K562 (cell line): ENCODE measurements at regions not wholly inside any gene's neighbourhood (a gene's known extent, or its start where the extent isn't known, plus 50 kb on each side); places are given as distances from the start of the nearest gene placed in this dataset.
A peak's percentile ranks its signal among the peaks of the same experiment; 100 is the strongest.

ENCODE experiments used
- ATAC-seq: fragments of 200-7000 bp; cut with Tn5 transposase; 3 replicates; pipeline ENCODE4 v1.9.1; 2020; ENCODE audit warnings: moderate library complexity
- BruUV-seq: library from RNA; stranded (reverse); fragments of 400-500 nt; replicated peaks from 2 replicates; lab custom pipeline; 2021; lab: Mats Ljungman, UMichigan
- CTCF ChIA-PET: fragments of 300-600 bp; formaldehyde crosslinking; extraction: SDS; loops from one replicate; lab custom pipeline; 2021; ENCODE audit warnings: low intra/inter-chr PET ratio; lab: Yijun Ruan, JAX
- POLR2A ChIA-PET: fragments of 300-600, 350-650 bp; sonication (Branson Sonifier 250); formaldehyde crosslinking; extraction: SDS; loops from one replicate; lab custom pipeline; 2021; ENCODE audit warnings: antibody characterized with exemption, inconsistent platforms; lab: Yijun Ruan, JAX
- DNase-seq, 4 experiments: peaks; one replicate each; pipeline versions ENCODE4 v3.0.0 to v3.0.0-alpha.2; 2011 to 2018; ENCODE audit warnings: low spot score in 3 of 4, mixed read lengths in 3 of 4; ENCODE audit errors: extremely low read depth in 1 of 4
- FAIRE-seq: peaks from 2 replicates; lab custom pipeline; 2011; peaks lifted over from hg19 to GRCh38; lab: Jason Lieb, UNC
- H2AFZ ChIP-seq: 2 replicates; pipeline ENCODE4 v1.6.0; 2011; ENCODE audit warnings: low read depth, low read length, control low read depth, inconsistent platforms
- H3K27ac ChIP-seq: fragments of 200-600 bp; 3 replicates; pipeline ENCODE4 v1.8.0; 2011; ENCODE audit warnings: low read depth, mild to moderate bottlenecking, control low read depth, inconsistent platforms, low read length, moderate library complexity, mixed read lengths; ENCODE audit errors: extremely low read depth
- H3K27me3 ChIP-seq, 2 experiments: fragments of 300-600 bp in 1 of 2; 2 replicates in 1 of 2; 3 replicates in 1 of 2; pipeline versions ENCODE4 v1.6.0 to v1.8.0; 2011; ENCODE audit warnings: inconsistent platforms in 2 of 2, low read length in 2 of 2, mild to moderate bottlenecking in 1 of 2, mixed read lengths in 1 of 2, moderate library complexity in 1 of 2; ENCODE audit not compliant: control insufficient read depth in 2 of 2, insufficient read depth in 2 of 2
- H3K36me3 ChIP-seq: fragments of 300-600 bp; 3 replicates; pipeline ENCODE4 v1.8.0; 2011; ENCODE audit warnings: mild to moderate bottlenecking, low read length, inconsistent platforms; ENCODE audit not compliant: control insufficient read depth, insufficient read depth
- H3K4me1 ChIP-seq, 2 experiments: fragments of 200-600 bp in 1 of 2; replicated peaks in 1 of 2; 2 replicates in 1 of 2; 3 replicates in 1 of 2; pipeline versions ENCODE4 v1.5.1 to v1.8.0; 2011; ENCODE audit warnings: inconsistent platforms in 2 of 2, low read length in 2 of 2, mild to moderate bottlenecking in 1 of 2, mixed read lengths in 1 of 2, moderate library complexity in 1 of 2; ENCODE audit not compliant: control insufficient read depth in 2 of 2, insufficient read depth in 2 of 2
- H3K4me2 ChIP-seq: 2 replicates; pipeline ENCODE4 v1.6.1; 2011; ENCODE audit warnings: low read length, control low read depth, inconsistent platforms, mixed read lengths; ENCODE audit not compliant: insufficient read depth
- H3K4me3 ChIP-seq: fragments of 200-600 bp; sonication (generic), shearing (Covaris generic); 2 replicates; pipeline ENCODE4 v1.5.1; 2016; ENCODE audit warnings: control low read depth, inconsistent platforms
- H3K79me2 ChIP-seq: fragments of 200-600 bp; 3 replicates; pipeline ENCODE4 v1.8.0; 2011; ENCODE audit warnings: low read length, inconsistent platforms; ENCODE audit not compliant: control insufficient read depth, insufficient read depth
- H3K9ac ChIP-seq, 2 experiments: 2 replicates each; pipeline versions ENCODE4 v1.6.0 to v1.6.1; 2011; ENCODE audit warnings: low read depth in 2 of 2, low read length in 2 of 2, control low read depth in 1 of 2, inconsistent platforms in 1 of 2, mild to moderate bottlenecking in 1 of 2, mixed read lengths in 1 of 2; ENCODE audit not compliant: insufficient read depth in 1 of 2
- H3K9me1 ChIP-seq: one replicate; pipeline ENCODE4 v1.6.0; 2011; ENCODE audit warnings: inconsistent platforms, mild to moderate bottlenecking, low read length, moderate library complexity; ENCODE audit not compliant: control insufficient read depth, insufficient read depth
- H3K9me3 ChIP-seq: replicated peaks from 2 replicates; pipeline ENCODE4 v1.5.1; 2011; ENCODE audit warnings: low read depth, low read length, inconsistent platforms; ENCODE audit not compliant: control insufficient read depth, insufficient read depth
- H4K20me1 ChIP-seq: replicated peaks from 2 replicates; pipeline ENCODE4 v1.6.1; 2011; ENCODE audit warnings: low read length, inconsistent platforms, mixed read lengths; ENCODE audit not compliant: control insufficient read depth, insufficient read depth
- MIER1 ChIP-seq: fragments of 450-650 bp; IDR thresholded peaks from 2 replicates; pipeline ENCODE4 v1.6.1; 2016; ENCODE audit warnings: antibody characterized with exemption, mild to moderate bottlenecking, low read depth
- POLR3G ChIP-seq: IDR thresholded peaks from 2 replicates; pipeline ENCODE4 v1.6.1; 2011; ENCODE audit not compliant: insufficient read length, insufficient replicate concordance; ENCODE audit errors: extremely low read depth
- SPI1 ChIP-seq: IDR thresholded peaks from 2 replicates; pipeline ENCODE4 v1.6.1; 2011; ENCODE audit warnings: low read depth, low read length, control low read depth, borderline replicate concordance
- WGBS: fragments of 100-300 bp; shearing (Covaris generic); methylation state at CpG from one replicate; pipeline ENCODE4 v1.1.6; 2016; ENCODE audit warnings: low coverage, mixed read lengths; ENCODE audit not compliant: insufficient coverage; ENCODE audit errors: missing lambda C conversion rate; 5-methylcytosine and 5-hydroxymethylcytosine counted together
- in situ Hi-C: fragments of 300-500 bp; cut with MboI; formaldehyde crosslinking; loops from 4 replicates; pipeline ENCODE4 v1.15.0; 2018; ENCODE audit warnings: inconsistent platforms, mixed read lengths
- intact Hi-C: fragments of 100-400 bp; cut with micrococcal nuclease; formaldehyde crosslinking; loops from 2 replicates; pipeline ENCODE4 v1.14.2; 2022
- TF ChIP-seq, protein P1 (sequence below): fragments of 250-450 bp; sonication (Bioruptor Pico); IDR thresholded peaks from 2 replicates; pipeline ENCODE4 v1.5.1; 2021; ENCODE audit warnings: mild to moderate bottlenecking

DNA sequence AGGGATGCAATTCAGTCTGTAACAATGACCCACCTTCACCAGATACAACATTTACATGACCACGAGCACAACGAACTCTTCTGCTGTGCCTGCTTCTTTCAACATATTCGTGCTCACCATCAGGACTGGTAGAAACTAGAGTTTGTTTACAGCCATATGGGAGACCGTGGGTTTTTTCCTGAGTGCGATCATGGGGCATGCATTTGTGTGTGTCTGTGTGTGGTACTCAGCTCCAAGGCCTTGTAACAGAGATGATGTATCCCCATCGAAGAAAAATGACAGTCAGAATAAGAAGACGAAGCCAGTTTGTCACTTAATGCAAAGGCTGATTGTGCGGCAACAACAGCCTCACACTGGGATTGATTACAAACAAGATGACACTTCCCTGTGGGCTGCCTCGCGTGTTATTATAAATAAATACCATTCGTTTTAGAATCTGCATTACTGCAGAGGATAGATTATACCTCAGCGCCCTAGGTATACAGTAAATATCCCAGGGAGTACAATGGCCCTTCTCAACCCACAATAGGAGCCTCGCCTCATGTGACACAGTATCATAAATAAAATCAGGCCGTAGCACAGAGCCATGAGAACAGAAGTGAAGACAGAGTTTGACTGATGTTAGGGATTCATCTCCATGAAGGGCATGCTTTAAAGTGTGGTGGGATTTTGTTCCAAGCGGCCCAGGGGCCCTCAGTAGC lies 97.3 kb upstream of the NOCT start (continued):
- TF ChIP-seq POLR3G (no peak), MIER1 (no peak)

DNA sequence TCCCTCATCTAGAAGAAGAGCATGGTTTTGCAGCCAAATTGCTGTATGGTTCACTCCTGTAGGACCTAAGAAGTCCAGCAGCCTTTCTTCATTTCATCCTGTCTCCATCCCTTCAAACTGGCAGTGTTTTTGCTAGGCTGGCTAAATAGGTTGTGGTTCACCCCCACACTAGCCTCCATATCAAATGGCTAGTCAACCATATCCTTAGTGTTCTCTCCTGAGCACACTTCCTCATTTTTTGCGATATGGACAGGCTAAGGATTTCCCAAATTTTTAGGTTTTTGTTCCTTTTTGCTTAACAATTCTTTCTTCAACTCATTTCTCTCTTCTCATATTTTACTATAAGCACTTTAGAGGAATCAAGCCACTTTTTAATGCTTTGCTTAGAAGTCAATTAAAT lies 98.8 kb upstream of the NOCT start:
- in situ Hi-C loops (no loop called here), intact Hi-C loops (loop anchor here (5.0 kb wide), 1 partner anchor 359 kb away; no protein-coding TSS in a partner anchor)
- TF ChIP-seq, protein P1, sequence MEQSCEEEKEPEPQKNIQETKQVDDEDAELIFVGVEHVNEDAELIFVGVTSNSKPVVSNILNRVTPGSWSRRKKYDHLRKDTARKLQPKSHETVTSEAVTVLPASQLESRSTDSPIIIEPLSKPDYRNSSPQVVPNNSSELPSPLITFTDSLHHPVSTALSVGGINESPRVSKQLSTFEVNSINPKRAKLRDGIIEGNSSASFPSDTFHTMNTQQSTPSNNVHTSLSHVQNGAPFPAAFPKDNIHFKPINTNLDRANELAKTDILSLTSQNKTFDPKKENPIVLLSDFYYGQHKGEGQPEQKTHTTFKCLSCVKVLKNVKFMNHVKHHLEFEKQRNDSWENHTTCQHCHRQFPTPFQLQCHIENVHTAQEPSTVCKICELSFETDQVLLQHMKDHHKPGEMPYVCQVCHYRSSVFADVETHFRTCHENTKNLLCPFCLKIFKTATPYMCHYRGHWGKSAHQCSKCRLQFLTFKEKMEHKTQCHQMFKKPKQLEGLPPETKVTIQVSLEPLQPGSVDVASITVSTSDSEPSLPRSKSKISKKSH (CRISPR knock-in tag) = no peak
- peak; percentile 96 for TF ChIP-seq SPI1
- Histone ChIP-seq H3K79me2 (no peaks in the 10 kb centered on the region), H2AFZ (peak overlapping the region; percentile 61), H3K27me3 (no peaks in the 10 kb centered on the region; a peak in 1 of 5 replicates), H3K4me3 (no peak overlapping the region), H4K20me1 (no peaks in the 10 kb centered on the region), H3K36me3 (no peaks in the 10 kb centered on the region), H3K4me1 (peaks cover 0 to 8% of the 10 kb centered on the region in 2 experiments; a peak in 3 of 5 replicates), H3K9ac (no peak overlapping the region), H3K9me1 (no peaks in the 10 kb centered on the region), H3K27ac (no peak overlapping the region), H3K4me2 (no peak overlapping the region), H3K9me3 (no peaks in the 10 kb centered on the region)
- no peak for DNase-seq
- CTCF ChIA-PET = no interaction called here
- ATAC-seq = no peak; the same call in 2 of the 3 replicates
- 13% methylated on average over 1 of the region's 1 CpG for WGBS
- no peak for FAIRE-seq
- POLR2A ChIA-PET = interaction anchor here (0.8 kb wide), 1 partner anchor 45 kb away, joined by 5 read pairs; no protein-coding TSS in a partner anchor
- BruUV-seq = no TSS peak
